ENCODE measurements at regions not wholly inside any gene's neighbourhood (a gene's known extent, or its start where the extent isn't known, plus 50 kb on each side); places are given as distances from the start of the nearest gene placed in this dataset.
A peak's percentile ranks its signal among the peaks of the same experiment; 100 is the strongest.

DNA sequence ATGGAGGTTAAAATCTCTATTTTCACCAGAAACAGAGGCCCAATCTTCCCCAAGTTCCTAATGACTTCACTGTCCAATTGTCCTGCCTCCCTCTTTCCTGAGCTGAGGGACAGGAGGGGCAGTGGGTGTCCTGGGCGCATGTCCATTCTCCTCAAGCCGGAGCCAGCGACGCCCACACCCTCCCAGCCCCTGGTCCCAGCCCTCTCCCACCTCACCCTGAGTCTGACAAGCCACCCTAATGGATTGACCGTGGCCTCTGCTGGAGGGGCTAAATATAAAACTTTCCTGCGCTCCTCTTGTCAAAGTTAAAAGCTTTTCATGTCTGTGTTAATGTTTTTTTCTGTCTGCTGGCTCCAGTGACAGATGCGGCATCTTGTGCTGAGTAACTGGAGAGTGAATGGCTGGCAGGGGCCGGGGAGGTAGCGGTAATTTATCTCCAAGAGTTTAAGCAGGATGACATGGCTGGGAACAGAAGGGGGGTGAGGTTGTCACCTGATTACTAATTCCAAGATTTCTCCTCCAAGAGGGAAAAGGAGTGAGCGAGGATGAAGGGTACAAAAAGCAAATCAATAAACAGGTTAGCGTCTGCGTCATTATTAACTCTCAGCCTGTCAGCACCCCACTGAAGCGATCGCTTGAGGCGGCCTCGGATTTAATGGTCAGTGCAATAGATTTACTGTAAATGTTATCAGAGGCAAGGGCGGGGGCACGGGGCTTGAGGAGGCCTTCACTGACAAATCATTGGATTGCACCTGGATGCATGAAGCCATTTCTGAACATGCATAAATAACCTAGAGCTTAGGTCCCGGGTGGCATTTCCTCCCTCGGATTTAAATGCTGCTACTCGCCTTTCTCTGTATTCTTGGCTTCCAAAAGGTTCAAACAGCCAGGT is 118.1 kb upstream of the MAFB start:
- DNase-seq: no peak

DNA sequence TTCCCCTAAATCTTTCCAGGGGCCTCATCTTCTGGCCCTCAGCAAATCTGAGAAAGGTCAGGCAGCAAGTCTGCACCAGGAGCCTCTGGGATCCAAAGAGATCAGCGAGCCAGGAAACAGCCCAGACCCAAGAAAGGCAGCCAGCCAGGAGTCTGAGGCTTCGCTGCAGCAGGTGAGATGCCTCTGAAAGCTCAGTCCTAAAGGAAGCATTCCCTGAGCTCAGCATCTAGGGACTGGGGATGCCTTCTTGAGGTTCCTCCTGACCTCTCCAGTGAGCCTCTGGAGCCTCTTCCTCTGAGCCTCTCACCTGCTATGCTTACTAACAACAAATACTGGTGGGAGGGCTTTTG is 118.8 kb upstream of the MAFB start:
- no peak for DNase-seq

DNA sequence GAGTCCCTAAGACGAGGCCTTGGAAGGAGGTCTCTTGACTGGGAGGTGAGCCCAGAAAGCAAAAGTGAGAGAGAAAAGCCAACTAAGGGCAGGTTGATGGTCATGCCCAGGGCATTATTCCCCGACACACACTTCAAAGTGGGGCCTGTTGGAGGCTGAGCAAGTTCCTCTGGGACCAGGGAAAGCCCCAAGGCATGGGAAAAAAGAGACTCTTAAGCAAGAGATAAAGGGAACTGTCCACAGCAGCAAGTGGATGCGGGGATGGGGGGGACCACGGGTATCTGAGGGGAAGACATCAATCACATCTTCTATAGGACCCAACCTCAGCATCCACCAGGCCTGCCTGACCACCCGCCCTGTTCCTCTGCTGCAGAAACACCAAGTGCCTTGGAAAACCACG is 119.9 kb upstream of the MAFB start:
- DNase-seq: no peak

- no peak for DNase-seq
Observed at GRCh38 chr20:40809361-40809760, 120.3 kb upstream of the MAFB start.

GRCh38 chr20:40810332-40811000 is 121.4 kb upstream of the MAFB start:
- DNase-seq: peak in 1 of 58 donors; percentile 10

DNA sequence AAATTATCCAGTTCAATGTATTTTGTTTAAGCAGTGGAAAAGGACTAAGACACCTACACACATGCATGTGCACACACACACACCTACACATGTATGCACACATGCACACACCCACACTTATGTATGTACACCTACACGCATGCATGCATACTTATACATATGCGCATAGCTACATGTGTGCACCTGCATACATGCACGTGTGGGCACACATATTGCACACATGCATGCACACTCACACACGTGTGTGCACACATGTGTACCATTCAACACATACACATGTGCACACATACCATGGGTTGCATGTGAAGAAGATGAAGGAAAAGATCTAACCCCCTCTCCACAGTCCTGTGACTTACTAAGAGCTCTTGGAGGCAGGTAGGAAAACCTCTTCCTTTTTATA is 122.0 kb upstream of the MAFB start:
- no peak for DNase-seq

GRCh38 chr20:40811660-40812414 is 122.8 kb upstream of the MAFB start:
- no peak for DNase-seq

GRCh38 chr20:40812415-40812925 is 123.4 kb upstream of the MAFB start:
- DNase-seq: no peak

DNA sequence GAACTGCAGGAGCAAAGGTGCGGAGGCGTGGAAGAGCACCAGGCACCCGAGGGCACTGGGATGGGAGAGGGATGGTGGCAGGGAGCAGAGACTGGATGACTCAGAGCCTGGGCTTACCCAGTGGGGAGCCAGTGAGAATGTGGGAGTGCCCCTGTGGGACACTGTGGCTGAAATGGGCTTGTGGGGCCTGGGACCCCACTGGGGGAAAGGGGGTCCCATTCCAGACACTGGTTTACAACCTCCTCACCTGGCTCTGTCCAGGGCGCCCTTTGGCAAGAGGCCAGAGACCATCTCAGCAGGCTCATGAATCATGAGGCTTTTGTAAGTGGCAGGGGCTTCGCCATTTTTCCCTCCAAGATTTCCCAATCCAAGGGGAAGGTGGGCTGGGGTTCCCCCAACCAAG is 124.0 kb upstream of the MAFB start:
- no peak for DNase-seq

GRCh38 chr20:40813708-40814630 is 124.9 kb upstream of the MAFB start:
- DNase-seq: no peak

GRCh38 chr20:40814631-40814960 is 125.6 kb upstream of the MAFB start:
- no peak for DNase-seq

GRCh38 chr20:40815156-40816038 is 126.4 kb upstream of the MAFB start:
- DNase-seq: no peak

- DNase-seq: no peak
Observed at GRCh38 chr20:40816039-40816352, 127.0 kb upstream of the MAFB start.

DNA sequence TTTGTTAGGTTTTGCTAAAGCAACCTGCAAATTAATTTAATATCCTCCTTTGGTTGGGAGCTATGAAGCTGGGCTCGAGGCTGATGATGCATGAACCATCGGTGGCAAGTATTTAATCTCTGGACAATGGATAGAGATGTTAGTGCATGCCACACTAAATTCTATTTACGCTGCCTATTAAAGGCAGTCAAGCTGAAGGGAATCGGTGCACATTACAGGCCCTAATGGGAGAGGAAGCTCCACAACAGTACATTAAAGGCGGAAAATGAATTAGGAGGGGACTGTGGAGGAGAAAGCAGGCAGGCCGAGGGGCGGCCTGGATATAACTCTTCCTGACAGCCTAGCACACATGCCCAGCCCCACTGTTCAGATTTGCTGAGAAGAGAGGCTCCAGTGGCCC is 132.4 kb upstream of the MAFB start:
- no peak for DNase-seq

DNA sequence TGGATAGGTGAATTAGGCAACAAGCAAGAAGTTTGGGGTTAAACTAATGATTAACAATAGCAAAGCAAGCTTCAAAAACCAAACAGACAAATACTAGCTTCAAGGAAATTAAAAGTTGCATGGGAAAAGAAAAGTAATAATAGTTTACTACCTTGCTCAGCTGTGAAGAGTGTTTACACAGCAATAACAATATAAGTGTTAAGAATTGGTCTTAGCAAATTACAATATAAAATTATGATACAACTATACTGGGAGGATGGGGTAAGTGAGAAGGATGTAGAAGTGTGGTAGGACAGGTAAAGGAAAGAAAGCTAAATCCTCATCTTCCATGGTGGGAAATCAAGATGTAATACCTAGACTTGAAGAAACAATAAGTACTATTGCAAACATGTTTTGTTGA is 137.7 kb upstream of the MAFB start:
- no peak for DNase-seq

DNA sequence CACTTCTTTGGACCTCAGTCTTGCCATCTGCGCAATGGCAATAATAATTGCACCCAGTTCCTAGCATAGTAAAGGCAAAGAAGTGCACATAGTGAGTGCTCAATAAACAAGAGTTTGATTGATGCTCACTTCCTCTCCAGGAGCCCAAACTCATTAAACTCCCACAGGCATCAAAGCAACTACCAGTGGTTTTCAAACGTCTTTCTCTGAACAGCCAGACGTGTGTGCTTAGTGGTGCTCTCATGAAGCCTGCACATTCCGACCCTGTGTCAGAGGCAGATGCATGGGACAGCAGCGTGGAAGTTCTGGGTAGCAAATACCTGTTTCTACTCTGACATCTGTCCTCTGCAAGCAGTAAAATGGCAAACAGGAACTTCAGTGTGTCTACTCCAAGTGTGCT is 146.3 kb upstream of the MAFB start:
- DNase-seq: no peak

GRCh38 chr20:40838509-40838908 is 149.5 kb upstream of the MAFB start:
- DNase-seq: no peak

DNA sequence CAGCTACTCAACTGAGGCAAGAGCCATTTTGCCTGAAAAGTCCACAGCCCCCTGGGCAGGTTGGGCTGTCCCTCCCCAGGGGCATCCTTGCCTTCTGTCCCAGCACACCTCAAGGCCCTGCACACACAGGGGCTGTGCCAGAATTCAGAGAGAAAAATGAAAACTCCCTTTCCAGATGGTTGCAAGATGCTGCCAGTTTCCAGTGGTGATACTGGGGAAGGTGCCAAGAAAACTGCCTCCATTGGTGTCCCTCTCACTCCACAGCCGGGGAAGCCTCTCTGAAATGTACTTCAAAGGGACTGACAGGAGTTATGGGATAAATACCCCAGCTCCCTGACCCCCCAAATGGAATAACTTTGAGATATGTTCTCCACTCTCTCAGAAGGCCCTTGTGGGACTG is 154.2 kb upstream of the MAFB start:
- peak in 7 of 58 donors; percentile 1 to 21 (median 4) for DNase-seq

DNA sequence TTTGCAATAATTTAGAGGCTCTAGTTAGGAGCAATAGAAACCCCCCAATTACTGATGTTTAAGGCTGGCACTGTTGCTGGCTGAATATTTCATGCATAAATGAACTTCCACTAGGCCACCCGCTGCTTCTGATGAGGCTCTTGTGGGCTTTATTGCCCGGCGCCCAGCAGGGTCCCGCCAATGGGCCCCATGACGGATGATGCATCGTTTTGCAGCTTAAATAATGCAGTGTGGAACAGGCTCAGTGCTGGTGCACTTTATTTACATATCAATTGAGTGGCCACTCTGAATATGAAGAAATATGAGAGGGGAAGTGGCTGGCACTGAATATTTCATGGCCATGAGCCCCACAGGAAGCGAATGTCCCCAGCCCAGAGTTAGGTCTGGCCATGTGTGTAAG is 155.3 kb upstream of the MAFB start:
- no peak for DNase-seq

- DNase-seq: no peak
Observed at GRCh38 chr20:40848096-40848495, 159.1 kb upstream of the MAFB start.
